ENCODE measurements at regions not wholly inside any gene's neighbourhood (a gene's known extent, or its start where the extent isn't known, plus 50 kb on each side); places are given as distances from the start of the nearest gene placed in this dataset.

GRCh38 chr7:118372530-118372929 is 148.0 kb downstream of the ANKRD7 start:
- Histone ChIP-seq H3K4me1 (no peaks in the 10 kb centered on the region), H3K36me3 (no peaks in the 10 kb centered on the region), H3K4me3 (no peak overlapping the region), H3K27me3 (no peaks in the 10 kb centered on the region), H3K9me3 (no peaks in the 10 kb centered on the region), H3K27ac (no peak overlapping the region)
- TF ChIP-seq POLR2AphosphoS5 (IDR thresholded peaks at IDR 0.05; ENCODE audit: insufficient read depth in 1 of 2, low read depth in 1 of 2) = no peak
- TF ChIP-seq CTCF (IDR thresholded peaks at IDR 0.05) = no peak
- no peak for TF ChIP-seq POLR2A (IDR thresholded peaks at IDR 0.05)
- intact Hi-C loops (cut with DNase I) = no loop called here
- DNase-seq (ENCODE audit: extremely low spot score in 2 of 2) = no peak

DNA sequence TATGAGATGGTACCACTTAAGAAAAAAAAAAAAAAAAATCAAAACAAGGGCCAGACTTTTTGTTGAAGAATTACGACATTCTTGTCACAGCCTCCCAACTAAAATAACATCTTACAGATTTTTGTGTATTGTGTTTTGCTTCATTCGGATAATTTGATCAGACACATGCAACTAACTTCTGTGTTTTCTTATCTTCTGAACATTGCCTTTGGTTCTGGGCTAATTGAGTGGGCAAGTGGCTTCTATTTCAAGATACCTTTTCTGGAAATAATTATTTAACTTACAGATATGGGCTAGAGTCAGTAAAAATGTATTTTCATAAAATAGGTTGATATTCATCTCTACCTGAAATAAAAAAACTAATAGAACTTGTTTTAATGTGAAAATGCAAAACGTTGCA is 165.1 kb downstream of the ANKRD7 start:
- intact Hi-C loops (cut with DNase I) = no loop called here
- TF ChIP-seq POLR2AphosphoS5 (IDR thresholded peaks at IDR 0.05; ENCODE audit: insufficient read depth in 1 of 2, low read depth in 1 of 2) = no peak
- no peak for TF ChIP-seq CTCF (IDR thresholded peaks at IDR 0.05)
- TF ChIP-seq POLR2A (IDR thresholded peaks at IDR 0.05) = no peak
- no peak for DNase-seq (ENCODE audit: extremely low spot score in 2 of 2)
- Histone ChIP-seq H3K27ac (no peak overlapping the region), H3K4me1 (no peaks in the 10 kb centered on the region), H3K9me3 (no peaks in the 10 kb centered on the region), H3K27me3 (no peaks in the 10 kb centered on the region), H3K4me3 (no peak overlapping the region), H3K36me3 (no peaks in the 10 kb centered on the region)

- intact Hi-C loops (cut with DNase I) = no loop called here
- Histone ChIP-seq H3K27ac (no peak overlapping the region), H3K4me1 (no peaks in the 10 kb centered on the region), H3K36me3 (no peaks in the 10 kb centered on the region), H3K27me3 (no peaks in the 10 kb centered on the region), H3K9me3 (no peaks in the 10 kb centered on the region), H3K4me3 (no peak overlapping the region)
- no peak for TF ChIP-seq POLR2A (IDR thresholded peaks at IDR 0.05)
- no peak for TF ChIP-seq POLR2AphosphoS5 (IDR thresholded peaks at IDR 0.05; ENCODE audit: insufficient read depth in 1 of 2, low read depth in 1 of 2)
- TF ChIP-seq CTCF (IDR thresholded peaks at IDR 0.05) = no peak
- no peak for DNase-seq (ENCODE audit: extremely low spot score in 2 of 2)
These were observed 179.7 kb downstream of the ANKRD7 start for GRCh38 chr7:118404211-118404610.

- Histone ChIP-seq H3K9me3 (no peaks in the 10 kb centered on the region), H3K27me3 (no peaks in the 10 kb centered on the region), H3K27ac (no peak overlapping the region), H3K36me3 (no peaks in the 10 kb centered on the region), H3K4me1 (no peaks in the 10 kb centered on the region), H3K4me3 (no peak overlapping the region)
- intact Hi-C loops (cut with DNase I) = no loop called here
- no peak for TF ChIP-seq CTCF (IDR thresholded peaks at IDR 0.05)
- TF ChIP-seq POLR2A (IDR thresholded peaks at IDR 0.05) = no peak
- no peak for TF ChIP-seq POLR2AphosphoS5 (IDR thresholded peaks at IDR 0.05; ENCODE audit: insufficient read depth in 1 of 2, low read depth in 1 of 2)
- no peak for DNase-seq (ENCODE audit: extremely low spot score in 2 of 2)
These were observed 193.9 kb downstream of the ANKRD7 start for GRCh38 chr7:118418433-118418832.

DNA sequence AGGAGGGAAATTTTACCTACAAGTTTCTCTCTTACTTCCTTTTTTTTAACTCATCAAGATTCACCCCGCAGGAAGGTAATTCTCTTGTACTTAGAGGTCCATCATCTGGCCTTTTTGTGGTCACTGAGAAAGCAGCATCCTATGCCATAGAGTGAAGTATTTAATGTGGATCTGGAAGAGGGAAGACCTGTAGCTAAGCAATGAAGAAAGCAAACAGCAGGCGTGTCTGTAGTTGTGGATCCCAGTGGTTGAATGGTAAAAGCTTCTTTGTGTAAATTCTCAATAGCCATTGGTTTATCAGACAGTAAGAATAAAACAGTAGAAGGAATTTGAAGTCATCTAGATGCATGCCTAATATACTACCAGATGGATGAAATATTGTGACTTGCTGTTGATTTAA is 196.4 kb downstream of the ANKRD7 start:
- TF ChIP-seq CTCF (IDR thresholded peaks at IDR 0.05) = no peak
- no peak for TF ChIP-seq POLR2A (IDR thresholded peaks at IDR 0.05)
- TF ChIP-seq POLR2AphosphoS5 (IDR thresholded peaks at IDR 0.05; ENCODE audit: insufficient read depth in 1 of 2, low read depth in 1 of 2) = no peak
- H3K9me3 ChIP-seq = no peaks in the 10 kb centered on the region
- no peaks in the 10 kb centered on the region for H3K27me3 ChIP-seq
- H3K27ac ChIP-seq = no peak overlapping the region
- no peaks in the 10 kb centered on the region for H3K4me1 ChIP-seq
- H3K36me3 ChIP-seq = no peaks in the 10 kb centered on the region
- H3K4me3 ChIP-seq = no peak overlapping the region
- intact Hi-C loops (cut with DNase I) = no loop called here
- DNase-seq (ENCODE audit: extremely low spot score in 2 of 2) = no peak

Measured in vagina (tissue), 2 donors.